HG02884 (cell line): ENCODE measurements at regions not wholly inside any gene's neighbourhood (a gene's known extent, or its start where the extent isn't known, plus 50 kb on each side); places are given as distances from the start of the nearest gene placed in this dataset.

ENCODE experiments used
- ATAC-seq: cut with Tn5 transposase; IDR thresholded peaks from one replicate; pipeline ENCODE4 v1.9.1; 2021; ENCODE audit warnings: mild to moderate bottlenecking, moderate library complexity; ENCODE audit not compliant: unreplicated experiment

GRCh38 chr3:159123877-159124276 lies 322.0 kb downstream of the MFSD1 start:
- ATAC-seq = no peak

- no peak for ATAC-seq
Observed at GRCh38 chr3:159126261-159127020, 324.6 kb downstream of the MFSD1 start.

- ATAC-seq = no peak
Observed at GRCh38 chr3:159127021-159127392, 325.2 kb downstream of the MFSD1 start.

- no peak for ATAC-seq
Observed at GRCh38 chr3:159128628-159129027, 326.8 kb downstream of the MFSD1 start.

- ATAC-seq = no peak
Observed at GRCh38 chr3:159130108-159130507, 328.3 kb downstream of the MFSD1 start.

- ATAC-seq = no peak
Observed at GRCh38 chr3:159131376-159131775, 329.5 kb downstream of the MFSD1 start.

GRCh38 chr3:159137949-159138348 lies 336.1 kb downstream of the MFSD1 start:
- ATAC-seq = no peak

- no peak for ATAC-seq
Observed at GRCh38 chr3:159139326-159139725, 337.5 kb downstream of the MFSD1 start.

GRCh38 chr3:159144472-159144871 lies 342.6 kb downstream of the MFSD1 start:
- ATAC-seq = no peak

- ATAC-seq = no peak
Observed at GRCh38 chr3:159144891-159145290, 343.0 kb downstream of the MFSD1 start.

GRCh38 chr3:159146392-159146791 lies 344.5 kb downstream of the MFSD1 start:
- no peak for ATAC-seq

- ATAC-seq = no peak
Observed at GRCh38 chr3:159146856-159147435, 345.1 kb downstream of the MFSD1 start.

GRCh38 chr3:159147813-159148212 lies 346.0 kb downstream of the MFSD1 start:
- no peak for ATAC-seq

GRCh38 chr3:159148466-159148865 lies 346.6 kb downstream of the MFSD1 start:
- ATAC-seq = no peak

GRCh38 chr3:159149131-159149530 lies 347.3 kb downstream of the MFSD1 start:
- no peak for ATAC-seq

GRCh38 chr3:159149633-159150032 lies 347.8 kb downstream of the MFSD1 start:
- ATAC-seq = no peak

GRCh38 chr3:159150180-159150579 lies 348.3 kb downstream of the MFSD1 start:
- ATAC-seq = no peak

- ATAC-seq = no peak
Observed at GRCh38 chr3:159151130-159151529, 349.3 kb downstream of the MFSD1 start.

GRCh38 chr3:159157275-159157674 lies 355.4 kb downstream of the MFSD1 start:
- no peak for ATAC-seq

- ATAC-seq = no peak
Observed at GRCh38 chr3:159158213-159158612, 356.4 kb downstream of the MFSD1 start.

- no peak for ATAC-seq
Observed at GRCh38 chr3:159158801-159159200, 356.9 kb downstream of the MFSD1 start.

GRCh38 chr3:159159546-159159945 lies 357.7 kb downstream of the MFSD1 start:
- ATAC-seq = no peak

- no peak for ATAC-seq
Observed at GRCh38 chr3:159163656-159164055, 361.8 kb downstream of the MFSD1 start.
